Activated T-cell treated with anti-CD3 and anti-CD28 coated beads, Interleukin-2, amount 50 U/mL, for 72 hours (primary cell): ENCODE measurements at regions not wholly inside any gene's neighbourhood (a gene's known extent, or its start where the extent isn't known, plus 50 kb on each side); places are given as distances from the start of the nearest gene placed in this dataset.

Experiments used
- ATAC-seq, 2 donors: fragments of 150-1000 bp; cut with Tn5 transposase; replicated peaks in 1 of 2; 2 replicates each; pipeline ENCODE4 v1.10.0; 2021; ENCODE audit warnings: moderate library complexity in 2 of 2, mild to moderate bottlenecking in 1 of 2
- DNase-seq, 2 donors: peaks; one replicate each; pipeline ENCODE4 v3.0.0; 2021 to 2022; ENCODE audit warnings: mixed read lengths in 1 of 2
- H3K27ac Mint-ChIP-seq: one replicate; pipeline ENCODE4 v1.8.0; 2022; ENCODE audit warnings: mild to moderate bottlenecking, moderate library complexity, mixed read lengths
- H3K27me3 Mint-ChIP-seq: one replicate; pipeline ENCODE4 v1.8.0; 2022; ENCODE audit warnings: low read depth, mixed read lengths
- H3K36me3 Mint-ChIP-seq, 2 donors: one replicate each; pipeline ENCODE4 v1.8.0; 2022; ENCODE audit warnings: mixed read lengths in 2 of 2, mild to moderate bottlenecking in 1 of 2; ENCODE audit not compliant: insufficient read depth in 2 of 2
- H3K4me1 Mint-ChIP-seq: one replicate; pipeline ENCODE4 v1.8.0; 2022; ENCODE audit warnings: low read depth, mixed read lengths
- H3K4me3 Mint-ChIP-seq, 2 donors: one replicate each; pipeline ENCODE4 v1.8.0; 2022; ENCODE audit warnings: mild to moderate bottlenecking in 2 of 2, mixed read lengths in 2 of 2, moderate library complexity in 2 of 2
- H3K9me3 Mint-ChIP-seq, 2 donors: one replicate each; pipeline ENCODE4 v1.8.0; 2022; ENCODE audit warnings: mixed read lengths in 2 of 2

GRCh38 chr4:29571322-29571721, 1148.8 kb upstream of the PCDH7 start:
- Mint-ChIP-seq H3K36me3 (no peaks in the 10 kb centered on the region), H3K4me3 (no peak overlapping the region), H3K4me1 (no peaks in the 10 kb centered on the region), H3K27ac (no peak overlapping the region), H3K9me3 (no peaks in the 10 kb centered on the region), H3K27me3 (no peaks in the 10 kb centered on the region)
- ATAC-seq (no peak), DNase-seq (no peak)

GRCh38 chr4:29578329-29578728, 1141.8 kb upstream of the PCDH7 start:
- Mint-ChIP-seq H3K27ac (no peak overlapping the region), H3K4me3 (no peak overlapping the region), H3K36me3 (no peaks in the 10 kb centered on the region), H3K27me3 (no peaks in the 10 kb centered on the region), H3K9me3 (peaks cover 2 to 6% of the 10 kb centered on the region in 2 donors), H3K4me1 (no peaks in the 10 kb centered on the region)
- no peak for DNase-seq
- no peak for ATAC-seq

- ATAC-seq (no peak), DNase-seq (no peak)
- Mint-ChIP-seq H3K36me3 (no peaks in the 10 kb centered on the region), H3K9me3 (peaks cover 6 to 7% of the 10 kb centered on the region in 2 donors), H3K4me3 (no peak overlapping the region), H3K27ac (no peak overlapping the region), H3K4me1 (no peaks in the 10 kb centered on the region), H3K27me3 (no peaks in the 10 kb centered on the region)
These were observed 1138.7 kb upstream of the PCDH7 start for GRCh38 chr4:29581457-29581856.

- Mint-ChIP-seq H3K27me3 (no peaks in the 10 kb centered on the region), H3K4me1 (no peaks in the 10 kb centered on the region), H3K36me3 (no peaks in the 10 kb centered on the region), H3K27ac (no peak overlapping the region), H3K4me3 (no peak overlapping the region), H3K9me3 (peaks cover 10 to 12% of the 10 kb centered on the region in 2 donors)
- ATAC-seq, result no peak
- no peak for DNase-seq
These were observed 1131.6 kb upstream of the PCDH7 start for GRCh38 chr4:29588617-29589016.

GRCh38 chr4:29596228-29596627, 1123.9 kb upstream of the PCDH7 start:
- H3K4me1 Mint-ChIP-seq, result no peaks in the 10 kb centered on the region
- H3K27ac Mint-ChIP-seq, result no peak overlapping the region
- peaks cover 12 to 13% of the 10 kb centered on the region in 2 donors for H3K9me3 Mint-ChIP-seq
- ATAC-seq, result no peak
- H3K27me3 Mint-ChIP-seq, result no peaks in the 10 kb centered on the region
- DNase-seq, result no peak
- H3K4me3 Mint-ChIP-seq, result no peak overlapping the region
- H3K36me3 Mint-ChIP-seq, result no peaks in the 10 kb centered on the region

- DNase-seq, result no peak
- ATAC-seq, result no peak
- peaks cover 2 to 3% of the 10 kb centered on the region in 2 donors for H3K9me3 Mint-ChIP-seq
- no peak overlapping the region for H3K27ac Mint-ChIP-seq
- no peak overlapping the region for H3K4me3 Mint-ChIP-seq
- H3K27me3 Mint-ChIP-seq, result no peaks in the 10 kb centered on the region
- H3K4me1 Mint-ChIP-seq, result no peaks in the 10 kb centered on the region
- H3K36me3 Mint-ChIP-seq, result no peaks in the 10 kb centered on the region
These were observed 1101.0 kb upstream of the PCDH7 start for GRCh38 chr4:29619168-29619567.

- DNase-seq (no peak), ATAC-seq (no peak)
- Mint-ChIP-seq H3K9me3 (peaks cover 3 to 9% of the 10 kb centered on the region in 2 donors), H3K4me3 (no peak overlapping the region), H3K27ac (no peak overlapping the region), H3K4me1 (no peaks in the 10 kb centered on the region), H3K27me3 (no peaks in the 10 kb centered on the region), H3K36me3 (peaks cover 0 to 3% of the 10 kb centered on the region in 2 donors)
These were observed 1088.0 kb upstream of the PCDH7 start for GRCh38 chr4:29632199-29632598.

GRCh38 chr4:29636961-29637360, 1083.2 kb upstream of the PCDH7 start:
- H3K27me3 Mint-ChIP-seq, result no peaks in the 10 kb centered on the region
- H3K4me1 Mint-ChIP-seq, result no peaks in the 10 kb centered on the region
- DNase-seq, result no peak
- peaks cover 3 to 9% of the 10 kb centered on the region in 2 donors for H3K9me3 Mint-ChIP-seq
- ATAC-seq, result no peak
- no peak overlapping the region for H3K27ac Mint-ChIP-seq
- H3K4me3 Mint-ChIP-seq, result no peak overlapping the region
- no peaks in the 10 kb centered on the region for H3K36me3 Mint-ChIP-seq

- ATAC-seq, result no peak
- Mint-ChIP-seq H3K9me3 (peaks cover 6 to 9% of the 10 kb centered on the region in 2 donors), H3K4me3 (no peak overlapping the region), H3K27ac (no peak overlapping the region), H3K36me3 (no peaks in the 10 kb centered on the region), H3K4me1 (no peaks in the 10 kb centered on the region), H3K27me3 (no peaks in the 10 kb centered on the region)
- no peak for DNase-seq
These were observed 1066.9 kb upstream of the PCDH7 start for GRCh38 chr4:29653221-29653620.

- Mint-ChIP-seq H3K4me1 (no peaks in the 10 kb centered on the region), H3K27me3 (no peaks in the 10 kb centered on the region)
These were observed 1039.5 kb upstream of the PCDH7 start for GRCh38 chr4:29680644-29681043.

GRCh38 chr4:29704059-29704458, 1016.1 kb upstream of the PCDH7 start:
- DNase-seq, result no peak
- ATAC-seq, result no peak
- no peak overlapping the region for H3K4me3 Mint-ChIP-seq
- no peak overlapping the region for H3K27ac Mint-ChIP-seq
- peaks cover 3 to 5% of the 10 kb centered on the region in 2 donors for H3K36me3 Mint-ChIP-seq
- H3K27me3 Mint-ChIP-seq, result no peaks in the 10 kb centered on the region
- H3K9me3 Mint-ChIP-seq, result peaks cover 11 to 14% of the 10 kb centered on the region in 2 donors
- no peaks in the 10 kb centered on the region for H3K4me1 Mint-ChIP-seq

More at GRCh38 chr4:29680644-29681043, 1039.5 kb upstream of the PCDH7 start:
- DNase-seq (no peak), ATAC-seq (no peak)
- no peak overlapping the region for H3K27ac Mint-ChIP-seq
- no peaks in the 10 kb centered on the region for H3K36me3 Mint-ChIP-seq
- no peak overlapping the region for H3K4me3 Mint-ChIP-seq
- H3K9me3 Mint-ChIP-seq, result peaks cover 15 to 17% of the 10 kb centered on the region in 2 donors

GRCh38 chr4:29708473-29708872, 1011.7 kb upstream of the PCDH7 start:
- Mint-ChIP-seq H3K36me3 (peaks cover 0 to 3% of the 10 kb centered on the region in 2 donors), H3K27me3 (no peaks in the 10 kb centered on the region), H3K4me1 (no peaks in the 10 kb centered on the region), H3K4me3 (no peak overlapping the region), H3K9me3 (peaks cover 8 to 11% of the 10 kb centered on the region in 2 donors), H3K27ac (no peak overlapping the region)
- ATAC-seq, result no peak
- DNase-seq, result no peak

GRCh38 chr4:29710519-29710918, 1009.6 kb upstream of the PCDH7 start:
- Mint-ChIP-seq H3K4me3 (no peak overlapping the region), H3K4me1 (no peaks in the 10 kb centered on the region), H3K36me3 (peaks cover 0 to 3% of the 10 kb centered on the region in 2 donors), H3K27me3 (no peaks in the 10 kb centered on the region), H3K27ac (no peak overlapping the region), H3K9me3 (peaks cover 6 to 9% of the 10 kb centered on the region in 2 donors)
- ATAC-seq (no peak), DNase-seq (no peak)

GRCh38 chr4:29711226-29711625, 1008.9 kb upstream of the PCDH7 start:
- Mint-ChIP-seq H3K9me3 (peaks cover 5 to 6% of the 10 kb centered on the region in 2 donors), H3K4me3 (no peak overlapping the region), H3K27ac (no peak overlapping the region), H3K36me3 (peaks cover 0 to 3% of the 10 kb centered on the region in 2 donors), H3K27me3 (no peaks in the 10 kb centered on the region), H3K4me1 (no peaks in the 10 kb centered on the region)
- ATAC-seq (no peak), DNase-seq (no peak)
